Common myeloid progenitor, CD34-positive (primary cell): ENCODE measurements at regions not wholly inside any gene's neighbourhood (a gene's known extent, or its start where the extent isn't known, plus 50 kb on each side); places are given as distances from the start of the nearest gene placed in this dataset.
"Not testable (repeated sequence)": the region's sequence is repeated elsewhere in the genome, so short reads cannot be mapped to it uniquely, and the experiment has no call there.

ENCODE experiments used
- CTCF ChIA-PET: fragments of 350-600 bp; sonication (Branson Sonifier 250); formaldehyde crosslinking; loops from one replicate; lab custom pipeline; 2021; ENCODE audit warnings: antibody characterized with exemption; lab: Charles Lee
- POLR2A ChIA-PET: fragments of 350-600 bp; sonication (Branson Sonifier 250); formaldehyde crosslinking; loops from one replicate; lab custom pipeline; 2021; ENCODE audit warnings: antibody characterized with exemption; lab: Charles Lee
- DNase-seq, 3 donors: peaks; one replicate each; pipeline versions ENCODE4 v3.0.0 to v3.0.0-alpha.2; 2013
- H3K27ac ChIP-seq, 2 experiments: 1 replicate in 1 of 2; 2 replicates in 1 of 2; pipeline ENCODE4 v1.7.0; 2013; ENCODE audit warnings: inconsistent platforms in 2 of 2, low read length in 2 of 2, mild to moderate bottlenecking in 2 of 2, low read depth in 1 of 2, moderate library complexity in 1 of 2; ENCODE audit not compliant: severe bottlenecking in 2 of 2, insufficient read depth in 1 of 2, poor library complexity in 1 of 2
- H3K27me3 ChIP-seq, 5 experiments: replicated peaks in 2 of 5; 1 replicate in 3 of 5; 2 replicates in 2 of 5; pipeline versions ENCODE4 v1.6.1 to v1.7.0; 2013; ENCODE audit warnings: low read length in 4 of 5, mild to moderate bottlenecking in 2 of 5, moderate library complexity in 2 of 5, inconsistent platforms in 1 of 5; ENCODE audit not compliant: insufficient read depth in 5 of 5, control insufficient read depth in 4 of 5
- H3K36me3 ChIP-seq, 4 experiments: 1 replicate in 2 of 4; 2 replicates in 2 of 4; pipeline versions ENCODE4 v1.6.1 to v1.7.0; 2013; ENCODE audit warnings: low read length in 3 of 4, control low read depth in 1 of 4, mild to moderate bottlenecking in 1 of 4; ENCODE audit not compliant: control insufficient read depth in 4 of 4, insufficient read depth in 4 of 4
- H3K4me1 ChIP-seq, 4 experiments: 1 replicate in 3 of 4; 2 replicates in 1 of 4; pipeline versions ENCODE4 v1.6.1 to v1.7.1; 2013; ENCODE audit warnings: low read length in 3 of 4, mild to moderate bottlenecking in 3 of 4, control low read depth in 1 of 4, inconsistent platforms in 1 of 4, moderate library complexity in 1 of 4; ENCODE audit not compliant: control insufficient read depth in 4 of 4, insufficient read depth in 4 of 4; ENCODE audit errors: control extremely low read depth in 1 of 4
- H3K4me3 ChIP-seq, 7 experiments: 1 replicate in 4 of 7; 2 replicates in 3 of 7; pipeline versions ENCODE4 v1.5.1 to v1.7.0; 2013; ENCODE audit warnings: mild to moderate bottlenecking in 7 of 7, low read length in 6 of 7, moderate library complexity in 6 of 7, inconsistent platforms in 2 of 7, low read depth in 2 of 7, control low read depth in 1 of 7; ENCODE audit not compliant: insufficient read depth in 4 of 7, control insufficient read depth in 1 of 7; ENCODE audit errors: extremely low read depth in 1 of 7
- H3K9me3 ChIP-seq, 5 experiments: 1 replicate in 4 of 5; 2 replicates in 1 of 5; pipeline versions ENCODE4 v1.6.1 to v1.7.1; 2013; ENCODE audit warnings: low read length in 4 of 5, mild to moderate bottlenecking in 2 of 5, inconsistent platforms in 1 of 5, low read depth in 1 of 5, moderate library complexity in 1 of 5; ENCODE audit not compliant: control insufficient read depth in 4 of 5, insufficient read depth in 2 of 5; ENCODE audit errors: control extremely low read depth in 1 of 5
- WGBS: methylation state at CpG from one replicate; pipeline ENCODE4 v1.1.5; 2013; ENCODE audit not compliant: insufficient coverage; 5-methylcytosine and 5-hydroxymethylcytosine counted together

- Histone ChIP-seq H3K27me3 (peaks cover 0 to 3% (median 0%) of the 10 kb centered on the region in 5 experiments), H3K9me3 (peaks cover 0 to 6% (median 0%) of the 10 kb centered on the region in 5 experiments), H3K4me3 (no peak overlapping the region), H3K27ac (no peak overlapping the region), H3K36me3 (no peaks in the 10 kb centered on the region), H3K4me1 (peaks cover 0 to 7% (median 0%) of the 10 kb centered on the region in 4 experiments)
- POLR2A ChIA-PET = no interaction called here
- CTCF ChIA-PET = no interaction called here
- 100% methylated on average over 1 of the region's 1 CpG for WGBS
- DNase-seq = no peak
Observed at GRCh38 chr17:33562792-33563191, 269.7 kb upstream of the ASIC2 start.

DNA sequence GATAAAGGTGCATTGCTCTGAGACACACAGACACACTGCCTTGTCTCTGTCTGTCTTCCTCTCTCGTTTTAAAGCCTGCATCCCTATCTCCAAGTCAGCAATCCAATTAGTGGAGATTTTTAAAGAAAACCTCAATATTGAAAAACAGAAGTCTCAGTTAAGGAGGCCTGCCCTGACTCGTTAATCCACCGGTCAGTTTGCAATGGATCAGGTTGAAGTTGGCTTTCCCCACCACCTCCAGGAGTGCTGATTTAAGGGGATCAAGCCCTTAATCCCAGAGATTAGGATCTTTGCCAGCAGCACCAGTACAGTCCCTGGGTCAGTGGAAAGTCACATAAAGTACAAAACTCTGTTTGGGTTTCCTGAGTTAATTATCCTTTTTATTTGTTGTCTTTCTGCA is 271.1 kb upstream of the ASIC2 start:
- POLR2A ChIA-PET = no interaction called here
- whole genome bisulfite sequencing = 92% methylated on average over 3 of the region's 3 CpGs

DNA sequence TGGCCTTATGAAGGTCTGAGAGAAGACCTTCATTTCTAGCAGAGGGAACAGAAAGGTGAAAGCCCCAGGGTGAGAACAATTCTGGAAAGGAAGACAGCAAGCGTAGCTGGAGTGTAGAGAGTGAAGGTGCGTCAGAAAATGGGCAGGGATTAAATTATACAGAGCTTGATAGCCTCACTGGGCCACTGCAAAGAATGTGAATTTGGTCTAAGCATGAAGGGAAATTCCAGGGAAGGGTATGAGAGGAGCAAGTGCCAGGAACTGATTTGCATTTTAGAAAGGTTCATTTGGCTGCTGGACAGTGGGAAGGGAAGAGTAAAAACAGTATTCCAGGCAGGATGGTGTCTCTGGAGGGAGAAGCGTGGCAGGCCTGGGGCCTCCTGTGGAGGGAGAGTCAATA is 274.1 kb upstream of the ASIC2 start:
- ChIA-PET CTCF (interaction anchor here (0.6 kb wide), 1 partner anchor 16 kb away, joined by 3 read pairs; no protein-coding TSS in a partner anchor), POLR2A (no interaction called here)
- no peak overlapping the region for H3K4me3 ChIP-seq
- DNase-seq = no peak
- H3K9me3 ChIP-seq = no peaks in the 10 kb centered on the region
- H3K36me3 ChIP-seq = no peaks in the 10 kb centered on the region
- H3K27me3 ChIP-seq = peaks cover 0 to 3% (median 0%) of the 10 kb centered on the region in 5 experiments
- WGBS = 100% methylated on average over 3 of the region's 3 CpGs
- no peaks in the 10 kb centered on the region for H3K4me1 ChIP-seq
- no peak overlapping the region for H3K27ac ChIP-seq

More for the DNA sequence above, 271.1 kb upstream of the ASIC2 start:
- no peak overlapping the region for H3K27ac ChIP-seq
- H3K27me3 ChIP-seq = peaks cover 0 to 3% (median 0%) of the 10 kb centered on the region in 5 experiments
- H3K9me3 ChIP-seq = peaks cover 0 to under 1% (median 0%) of the 10 kb centered on the region in 5 experiments
- DNase-seq = no peak
- no peak overlapping the region for H3K4me3 ChIP-seq
- no peaks in the 10 kb centered on the region for H3K36me3 ChIP-seq
- CTCF ChIA-PET = no interaction called here
- H3K4me1 ChIP-seq = peaks cover 0 to 7% (median 0%) of the 10 kb centered on the region in 4 experiments

- no peak overlapping the region for H3K4me3 ChIP-seq
- POLR2A ChIA-PET = no interaction called here
- no peaks in the 10 kb centered on the region for H3K4me1 ChIP-seq
- no peaks in the 10 kb centered on the region for H3K36me3 ChIP-seq
- no peak for DNase-seq
- 72% methylated on average over 2 of the region's 3 CpGs for WGBS
- no peak overlapping the region for H3K27ac ChIP-seq
- no peaks in the 10 kb centered on the region for H3K9me3 ChIP-seq
- CTCF ChIA-PET = no interaction called here
- peaks cover 0 to 6% (median 0%) of the 10 kb centered on the region in 5 experiments for H3K27me3 ChIP-seq
Observed at GRCh38 chr17:33572615-33573014, 279.5 kb upstream of the ASIC2 start.

DNA sequence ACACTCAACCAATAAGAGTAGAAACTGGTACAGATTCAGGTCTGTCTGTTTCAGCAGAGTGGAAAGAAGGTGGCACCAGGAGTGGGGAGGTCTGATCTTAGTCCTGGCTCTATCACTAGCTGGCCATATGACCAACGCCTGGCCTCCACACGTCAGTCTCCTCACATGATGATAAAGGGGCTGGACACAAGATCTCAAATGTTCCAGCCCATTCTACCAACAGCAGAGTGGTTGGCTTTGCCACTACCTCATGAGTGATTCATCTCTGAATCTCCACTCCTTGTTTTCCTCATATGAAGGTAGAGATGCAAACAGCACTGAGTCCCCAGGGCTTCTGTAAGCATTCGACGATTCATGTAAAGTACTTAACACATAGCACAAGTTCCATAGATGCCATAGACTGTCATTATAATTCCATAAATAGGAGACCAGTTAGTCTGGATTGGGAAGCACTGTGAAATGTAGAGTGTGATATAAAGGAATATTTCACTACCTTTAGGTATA is 281.9 kb upstream of the ASIC2 start:
- 100% methylated on average over 2 of the region's 4 CpGs for WGBS
- ChIA-PET POLR2A (no interaction called here), CTCF (no interaction called here)
- peaks cover 0 to 10% (median 2%) of the 10 kb centered on the region in 5 experiments for H3K27me3 ChIP-seq
- H3K4me3 ChIP-seq = no peak overlapping the region
- no peak for DNase-seq
- H3K9me3 ChIP-seq = peaks cover 0 to 3% (median 0%) of the 10 kb centered on the region in 5 experiments
- H3K27ac ChIP-seq = no peak overlapping the region
- no peaks in the 10 kb centered on the region for H3K36me3 ChIP-seq
- no peaks in the 10 kb centered on the region for H3K4me1 ChIP-seq

GRCh38 chr17:33579740-33580139 is 286.6 kb upstream of the ASIC2 start:
- H3K4me3 ChIP-seq, POLR2A ChIA-PET, H3K27ac ChIP-seq, H3K36me3 ChIP-seq, H3K4me1 ChIP-seq, H3K9me3 ChIP-seq, CTCF ChIA-PET, DNase-seq: not testable (repeated sequence)
- WGBS = 84% methylated on average over 6 of the region's 6 CpGs
- H3K27me3 ChIP-seq = peaks cover 0 to 10% (median 2%) of the 10 kb centered on the region in 5 experiments

- Histone ChIP-seq H3K9me3 (peaks cover 0 to 5% (median 0%) of the 10 kb centered on the region in 5 experiments), H3K27ac (no peak overlapping the region), H3K4me1 (no peaks in the 10 kb centered on the region), H3K36me3 (no peaks in the 10 kb centered on the region), H3K27me3 (peaks cover 0 to 10% (median 2%) of the 10 kb centered on the region in 5 experiments), H3K4me3 (no peak overlapping the region)
- ChIA-PET POLR2A (no interaction called here), CTCF (no interaction called here)
- WGBS = 100% methylated on average over 3 of the region's 3 CpGs
- DNase-seq = no peak
Observed at GRCh38 chr17:33580215-33580614, 287.1 kb upstream of the ASIC2 start.
